HEK293 (cell line): ENCODE measurements at regions not wholly inside any gene's neighbourhood (a gene's known extent, or its start where the extent isn't known, plus 50 kb on each side); places are given as distances from the start of the nearest gene placed in this dataset.

Source experiments
- CTCF ChIA-PET: fragments of 350-600 bp; formaldehyde crosslinking; extraction: SDS; loops from one replicate; lab custom pipeline; 2021; ENCODE audit warnings: antibody characterized with exemption; lab: Yijun Ruan, JAX
- POLR2A ChIA-PET: fragments of 300-600 bp; formaldehyde crosslinking; extraction: SDS; loops from one replicate; lab custom pipeline; 2020; ENCODE audit warnings: antibody characterized with exemption, inconsistent platforms; lab: Yijun Ruan, JAX
- H3K27ac ChIP-seq: fragments of 200-500 bp; sonication (Bioruptor generic); 2 replicates; pipeline ENCODE4 v1.5.1; 2014; ENCODE audit warnings: low read depth, low read length, control low read depth, inconsistent platforms; ENCODE audit errors: extremely low read depth
- H3K36me3 ChIP-seq, 2 experiments: fragments of 200-500 bp in 1 of 2; sonication (Bioruptor generic) in 1 of 2; 1 replicate in 1 of 2; 2 replicates in 1 of 2; pipeline ENCODE4 v1.5.1; 2014 to 2017; ENCODE audit warnings: inconsistent platforms in 2 of 2, low read length in 2 of 2; ENCODE audit not compliant: control insufficient read depth in 2 of 2, insufficient read depth in 1 of 2
- H3K4me1 ChIP-seq: fragments of 200-500 bp; sonication (Bioruptor generic); 2 replicates; pipeline ENCODE4 v1.5.1; 2014; ENCODE audit warnings: mild to moderate bottlenecking, low read length, inconsistent platforms; ENCODE audit not compliant: control insufficient read depth, insufficient read depth
- H3K4me3 ChIP-seq: 2 replicates; pipeline ENCODE4 v1.5.1; 2011; ENCODE audit warnings: low read depth, mild to moderate bottlenecking, control low read depth, low read length, moderate library complexity
- H3K9me3 ChIP-seq: fragments of 200-500 bp; sonication (Bioruptor generic); 2 replicates; pipeline ENCODE4 v1.5.1; 2014; ENCODE audit warnings: low read depth, low read length, inconsistent platforms; ENCODE audit not compliant: control insufficient read depth, insufficient read depth
- BCL11A ChIP-seq: fragments of 450-650 bp; formaldehyde crosslinking; IDR thresholded peaks from 2 replicates; pipeline ENCODE4 v1.5.1; 2016; ENCODE audit warnings: low read depth, missing biosample characterization, missing genetic modification characterization
- GFI1B ChIP-seq: fragments of 450-650 bp; formaldehyde crosslinking; IDR thresholded peaks from 2 replicates; pipeline ENCODE4 v1.5.1; 2016; ENCODE audit warnings: missing biosample characterization, missing genetic modification characterization
- HOXC10 ChIP-seq: sonication (generic); formaldehyde crosslinking; IDR thresholded peaks from 2 replicates; pipeline ENCODE4 v1.8.1; 2023; ENCODE audit warnings: mild to moderate bottlenecking, missing genetic modification reagents
- MZF1 ChIP-seq: fragments of 450-650 bp; formaldehyde crosslinking; IDR thresholded peaks from 2 replicates; pipeline ENCODE4 v1.5.1; 2017; ENCODE audit warnings: missing biosample characterization, missing genetic modification characterization, borderline replicate concordance
- SALL2 ChIP-seq: fragments of 450-650 bp; formaldehyde crosslinking; IDR thresholded peaks from 2 replicates; pipeline ENCODE4 v1.5.0; 2017; ENCODE audit warnings: missing biosample characterization, mild to moderate bottlenecking, missing genetic modification characterization, borderline replicate concordance
- SCRT2 ChIP-seq: fragments of 450-650 bp; formaldehyde crosslinking; IDR thresholded peaks from 2 replicates; pipeline ENCODE4 v1.5.1; 2016; ENCODE audit warnings: missing biosample characterization, missing genetic modification characterization
- SP7 ChIP-seq: fragments of 450-650 bp; formaldehyde crosslinking; IDR thresholded peaks from 2 replicates; pipeline ENCODE4 v1.5.1; 2016; ENCODE audit warnings: missing biosample characterization, missing genetic modification characterization
- TCF7L2 ChIP-seq: IDR thresholded peaks from 2 replicates; pipeline ENCODE4 v1.6.1; 2011; ENCODE audit warnings: low read depth, mild to moderate bottlenecking, inconsistent platforms, low read length, moderate library complexity, borderline replicate concordance
- WT1 ChIP-seq: fragments of 450-650 bp; formaldehyde crosslinking; IDR thresholded peaks from 2 replicates; pipeline ENCODE4 v1.5.1; 2016; ENCODE audit warnings: missing biosample characterization, missing genetic modification characterization
- ZNF146 ChIP-seq: fragments of 450-650 bp; formaldehyde crosslinking; IDR thresholded peaks from 2 replicates; pipeline ENCODE4 v1.5.1; 2016; ENCODE audit warnings: missing biosample characterization, missing genetic modification characterization
- ZNF169 ChIP-seq: fragments of 450-650 bp; formaldehyde crosslinking; IDR thresholded peaks from 2 replicates; pipeline ENCODE4 v1.5.1; 2016; ENCODE audit warnings: missing biosample characterization, missing genetic modification characterization
- ZNF221 ChIP-seq: fragments of 450-650 bp; formaldehyde crosslinking; IDR thresholded peaks from 2 replicates; pipeline ENCODE4 v1.5.1; 2017; ENCODE audit warnings: missing biosample characterization, missing genetic modification characterization, borderline replicate concordance
- ZNF324 ChIP-seq: fragments of 450-650 bp; formaldehyde crosslinking; IDR thresholded peaks from 2 replicates; pipeline ENCODE4 v1.5.1; 2016; ENCODE audit warnings: missing biosample characterization, missing genetic modification characterization
- ZNF366 ChIP-seq: fragments of 450-650 bp; formaldehyde crosslinking; conservative IDR thresholded peaks from 2 replicates; pipeline ENCODE4 v1.5.1; 2016; ENCODE audit warnings: missing biosample characterization, missing genetic modification characterization
- ZNF37A ChIP-seq: fragments of 450-650 bp; IDR thresholded peaks from 2 replicates; pipeline ENCODE4 v1.5.1; 2018; ENCODE audit warnings: missing biosample characterization, missing genetic modification characterization
- ZNF426 ChIP-seq: fragments of 450-650 bp; formaldehyde crosslinking; IDR thresholded peaks from 2 replicates; pipeline ENCODE4 v1.5.1; 2017; ENCODE audit warnings: missing biosample characterization, missing genetic modification characterization, mild to moderate bottlenecking, inconsistent platforms, moderate library complexity
- ZNF610 ChIP-seq: fragments of 450-650 bp; formaldehyde crosslinking; IDR thresholded peaks from 2 replicates; pipeline ENCODE4 v1.5.1; 2016; ENCODE audit warnings: missing biosample characterization, missing genetic modification characterization, borderline replicate concordance
- ZNF621 ChIP-seq: fragments of 450-650 bp; formaldehyde crosslinking; IDR thresholded peaks from 2 replicates; pipeline ENCODE4 v1.5.1; 2017; ENCODE audit warnings: missing biosample characterization, missing genetic modification characterization
- ZNF670 ChIP-seq: fragments of 450-650 bp; formaldehyde crosslinking; IDR thresholded peaks from 2 replicates; pipeline ENCODE4 v1.5.1; 2016; ENCODE audit warnings: missing biosample characterization, missing genetic modification characterization, low read depth
- ZNF677 ChIP-seq: fragments of 450-650 bp; IDR thresholded peaks from 2 replicates; pipeline ENCODE4 v1.5.0; 2018; ENCODE audit warnings: missing biosample characterization, mild to moderate bottlenecking, missing genetic modification characterization, moderate library complexity
- ZNF707 ChIP-seq: fragments of 450-650 bp; formaldehyde crosslinking; IDR thresholded peaks from 2 replicates; pipeline ENCODE4 v1.5.1; 2016; ENCODE audit warnings: missing biosample characterization, missing genetic modification characterization
- TF ChIP-seq, protein P1 (sequence below): fragments of 450-650 bp; formaldehyde crosslinking; IDR thresholded peaks from 2 replicates; pipeline ENCODE4 v1.5.1; 2016; ENCODE audit warnings: missing biosample characterization, missing genetic modification characterization
- TF ChIP-seq, protein P2 (sequence below): fragments of 450-650 bp; formaldehyde crosslinking; IDR thresholded peaks from 2 replicates; pipeline ENCODE4 v1.5.1; 2016; ENCODE audit warnings: missing biosample characterization, missing genetic modification characterization, borderline replicate concordance
- TF ChIP-seq, protein P3 (sequence below): fragments of 450-650 bp; formaldehyde crosslinking; IDR thresholded peaks from 2 replicates; pipeline ENCODE4 v1.5.1; 2016; ENCODE audit warnings: missing biosample characterization, missing genetic modification characterization
- TF ChIP-seq, protein P4 (sequence below): IDR thresholded peaks from 2 replicates; pipeline ENCODE4 v1.6.1; 2011; ENCODE audit warnings: mild to moderate bottlenecking, low read depth, low read length, borderline replicate concordance
- TF ChIP-seq, protein P5 (sequence below): fragments of 450-650 bp; formaldehyde crosslinking; IDR thresholded peaks from 2 replicates; pipeline ENCODE4 v1.5.1; 2016; ENCODE audit warnings: missing biosample characterization, missing genetic modification characterization
- TF ChIP-seq, protein P6 (sequence below): fragments of 450-650 bp; formaldehyde crosslinking; IDR thresholded peaks from 2 replicates; pipeline ENCODE4 v1.5.1; 2016; ENCODE audit warnings: missing biosample characterization, missing genetic modification characterization, low read depth

DNA sequence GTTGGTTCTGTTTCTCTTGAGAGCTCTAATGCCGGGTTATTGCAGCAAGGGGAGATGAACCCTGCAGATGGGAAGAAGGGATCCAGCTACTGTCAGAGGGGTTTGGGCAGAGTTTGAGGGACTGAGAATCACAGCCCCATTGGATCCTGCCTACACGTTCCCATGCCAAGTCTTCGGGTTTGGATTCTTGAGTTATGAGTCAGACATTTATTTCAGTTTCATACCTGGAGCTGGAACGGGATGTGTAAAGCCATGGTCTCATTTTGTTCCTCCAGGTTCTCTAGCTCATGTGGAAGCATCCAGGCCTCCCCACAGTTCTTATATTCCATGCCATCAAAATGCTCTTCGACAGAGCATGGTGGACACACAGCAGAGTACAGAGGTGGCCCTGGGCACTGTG, 275.4 kb upstream of the IRX4 start:
- Histone ChIP-seq H3K4me1 (no peaks in the 10 kb centered on the region), H3K9me3 (no peaks in the 10 kb centered on the region), H3K4me3 (no peak overlapping the region), H3K36me3 (no peaks in the 10 kb centered on the region), H3K27ac (no peak overlapping the region)
- POLR2A ChIA-PET = no interaction called here
- TF ChIP-seq, protein P1, sequence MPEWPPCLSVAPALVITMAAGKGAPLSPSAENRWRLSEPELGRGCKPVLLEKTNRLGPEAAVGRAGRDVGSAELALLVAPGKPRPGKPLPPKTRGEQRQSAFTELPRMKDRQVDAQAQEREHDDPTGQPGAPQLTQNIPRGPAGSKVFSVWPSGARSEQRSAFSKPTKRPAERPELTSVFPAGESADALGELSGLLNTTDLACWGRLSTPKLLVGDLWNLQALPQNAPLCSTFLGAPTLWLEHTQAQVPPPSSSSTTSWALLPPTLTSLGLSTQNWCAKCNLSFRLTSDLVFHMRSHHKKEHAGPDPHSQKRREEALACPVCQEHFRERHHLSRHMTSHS (tag by site-specific recombination) = no peak
- TF ChIP-seq ZNF221 (tag by site-specific recombination) (no peak), TCF7L2 (no peak), SALL2 (tag by site-specific recombination) (no peak), ZNF610 (no peak), WT1 (tag by site-specific recombination) (no peak), ZNF621 (no peak)
- CTCF ChIA-PET = no interaction called here

DNA sequence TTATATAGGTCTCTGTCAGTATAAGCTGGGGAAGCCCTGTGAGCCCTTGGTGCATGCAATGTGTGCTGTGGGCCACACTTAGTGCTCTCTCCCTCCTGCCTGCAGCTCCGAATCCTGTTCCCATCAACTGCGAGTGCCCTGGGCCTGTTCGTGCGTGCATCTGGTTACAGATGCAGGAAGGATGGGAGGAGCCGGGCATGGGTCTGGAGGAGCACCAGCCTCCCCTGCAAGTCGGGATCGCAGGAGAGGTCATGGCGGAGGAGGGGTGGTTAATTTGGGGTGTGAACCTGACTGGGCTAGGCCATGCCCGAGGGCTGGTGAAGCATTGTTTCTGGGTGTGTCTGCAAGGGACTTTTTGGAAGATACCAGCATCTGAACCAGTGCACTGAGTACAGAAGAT, 274.6 kb upstream of the IRX4 start:
- Histone ChIP-seq H3K36me3 (no peaks in the 10 kb centered on the region), H3K4me3 (no peak overlapping the region), H3K9me3 (no peaks in the 10 kb centered on the region), H3K27ac (no peak overlapping the region), H3K4me1 (no peaks in the 10 kb centered on the region)
- ChIA-PET CTCF (no interaction called here), POLR2A (no interaction called here)
- no peak for TF ChIP-seq MZF1
- TF ChIP-seq HOXC10 (CRISPR knock-in tag) = no peak
- TF ChIP-seq, protein P2, sequence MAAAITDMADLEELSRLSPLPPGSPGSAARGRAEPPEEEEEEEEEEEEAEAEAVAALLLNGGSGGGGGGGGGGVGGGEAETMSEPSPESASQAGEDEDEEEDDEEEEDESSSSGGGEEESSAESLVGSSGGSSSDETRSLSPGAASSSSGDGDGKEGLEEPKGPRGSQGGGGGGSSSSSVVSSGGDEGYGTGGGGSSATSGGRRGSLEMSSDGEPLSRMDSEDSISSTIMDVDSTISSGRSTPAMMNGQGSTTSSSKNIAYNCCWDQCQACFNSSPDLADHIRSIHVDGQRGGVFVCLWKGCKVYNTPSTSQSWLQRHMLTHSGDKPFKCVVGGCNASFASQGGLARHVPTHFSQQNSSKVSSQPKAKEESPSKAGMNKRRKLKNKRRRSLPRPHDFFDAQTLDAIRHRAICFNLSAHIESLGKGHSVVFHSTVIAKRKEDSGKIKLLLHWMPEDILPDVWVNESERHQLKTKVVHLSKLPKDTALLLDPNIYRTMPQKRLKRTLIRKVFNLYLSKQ (tag by site-specific recombination) = no peak
- TF ChIP-seq ZNF707 = no peak
- TF ChIP-seq, protein P3, sequence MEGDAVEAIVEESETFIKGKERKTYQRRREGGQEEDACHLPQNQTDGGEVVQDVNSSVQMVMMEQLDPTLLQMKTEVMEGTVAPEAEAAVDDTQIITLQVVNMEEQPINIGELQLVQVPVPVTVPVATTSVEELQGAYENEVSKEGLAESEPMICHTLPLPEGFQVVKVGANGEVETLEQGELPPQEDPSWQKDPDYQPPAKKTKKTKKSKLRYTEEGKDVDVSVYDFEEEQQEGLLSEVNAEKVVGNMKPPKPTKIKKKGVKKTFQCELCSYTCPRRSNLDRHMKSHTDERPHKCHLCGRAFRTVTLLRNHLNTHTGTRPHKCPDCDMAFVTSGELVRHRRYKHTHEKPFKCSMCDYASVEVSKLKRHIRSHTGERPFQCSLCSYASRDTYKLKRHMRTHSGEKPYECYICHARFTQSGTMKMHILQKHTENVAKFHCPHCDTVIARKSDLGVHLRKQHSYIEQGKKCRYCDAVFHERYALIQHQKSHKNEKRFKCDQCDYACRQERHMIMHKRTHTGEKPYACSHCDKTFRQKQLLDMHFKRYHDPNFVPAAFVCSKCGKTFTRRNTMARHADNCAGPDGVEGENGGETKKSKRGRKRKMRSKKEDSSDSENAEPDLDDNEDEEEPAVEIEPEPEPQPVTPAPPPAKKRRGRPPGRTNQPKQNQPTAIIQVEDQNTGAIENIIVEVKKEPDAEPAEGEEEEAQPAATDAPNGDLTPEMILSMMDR (tag by site-specific recombination) = no peak
- no peak for TF ChIP-seq ZNF324 (tag by site-specific recombination)
- TF ChIP-seq ZNF169 (tag by site-specific recombination) = no peak
- no peak for TF ChIP-seq ZNF366
- TF ChIP-seq, protein P4, sequence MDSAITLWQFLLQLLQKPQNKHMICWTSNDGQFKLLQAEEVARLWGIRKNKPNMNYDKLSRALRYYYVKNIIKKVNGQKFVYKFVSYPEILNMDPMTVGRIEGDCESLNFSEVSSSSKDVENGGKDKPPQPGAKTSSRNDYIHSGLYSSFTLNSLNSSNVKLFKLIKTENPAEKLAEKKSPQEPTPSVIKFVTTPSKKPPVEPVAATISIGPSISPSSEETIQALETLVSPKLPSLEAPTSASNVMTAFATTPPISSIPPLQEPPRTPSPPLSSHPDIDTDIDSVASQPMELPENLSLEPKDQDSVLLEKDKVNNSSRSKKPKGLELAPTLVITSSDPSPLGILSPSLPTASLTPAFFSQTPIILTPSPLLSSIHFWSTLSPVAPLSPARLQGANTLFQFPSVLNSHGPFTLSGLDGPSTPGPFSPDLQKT = no peak
- TF ChIP-seq SP7 (tag by site-specific recombination) = no peak
- TF ChIP-seq GFI1B = no peak
- TF ChIP-seq BCL11A (tag by site-specific recombination) = no peak
- TF ChIP-seq, protein P5, sequence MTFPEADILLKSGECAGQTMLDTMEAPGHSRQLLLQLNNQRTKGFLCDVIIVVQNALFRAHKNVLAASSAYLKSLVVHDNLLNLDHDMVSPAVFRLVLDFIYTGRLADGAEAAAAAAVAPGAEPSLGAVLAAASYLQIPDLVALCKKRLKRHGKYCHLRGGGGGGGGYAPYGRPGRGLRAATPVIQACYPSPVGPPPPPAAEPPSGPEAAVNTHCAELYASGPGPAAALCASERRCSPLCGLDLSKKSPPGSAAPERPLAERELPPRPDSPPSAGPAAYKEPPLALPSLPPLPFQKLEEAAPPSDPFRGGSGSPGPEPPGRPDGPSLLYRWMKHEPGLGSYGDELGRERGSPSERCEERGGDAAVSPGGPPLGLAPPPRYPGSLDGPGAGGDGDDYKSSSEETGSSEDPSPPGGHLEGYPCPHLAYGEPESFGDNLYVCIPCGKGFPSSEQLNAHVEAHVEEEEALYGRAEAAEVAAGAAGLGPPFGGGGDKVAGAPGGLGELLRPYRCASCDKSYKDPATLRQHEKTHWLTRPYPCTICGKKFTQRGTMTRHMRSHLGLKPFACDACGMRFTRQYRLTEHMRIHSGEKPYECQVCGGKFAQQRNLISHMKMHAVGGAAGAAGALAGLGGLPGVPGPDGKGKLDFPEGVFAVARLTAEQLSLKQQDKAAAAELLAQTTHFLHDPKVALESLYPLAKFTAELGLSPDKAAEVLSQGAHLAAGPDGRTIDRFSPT (tag by site-specific recombination) = no peak
- TF ChIP-seq ZNF37A (tag by site-specific recombination) = no peak
- TF ChIP-seq ZNF670 (tag by site-specific recombination) = no peak
- TF ChIP-seq, protein P6, sequence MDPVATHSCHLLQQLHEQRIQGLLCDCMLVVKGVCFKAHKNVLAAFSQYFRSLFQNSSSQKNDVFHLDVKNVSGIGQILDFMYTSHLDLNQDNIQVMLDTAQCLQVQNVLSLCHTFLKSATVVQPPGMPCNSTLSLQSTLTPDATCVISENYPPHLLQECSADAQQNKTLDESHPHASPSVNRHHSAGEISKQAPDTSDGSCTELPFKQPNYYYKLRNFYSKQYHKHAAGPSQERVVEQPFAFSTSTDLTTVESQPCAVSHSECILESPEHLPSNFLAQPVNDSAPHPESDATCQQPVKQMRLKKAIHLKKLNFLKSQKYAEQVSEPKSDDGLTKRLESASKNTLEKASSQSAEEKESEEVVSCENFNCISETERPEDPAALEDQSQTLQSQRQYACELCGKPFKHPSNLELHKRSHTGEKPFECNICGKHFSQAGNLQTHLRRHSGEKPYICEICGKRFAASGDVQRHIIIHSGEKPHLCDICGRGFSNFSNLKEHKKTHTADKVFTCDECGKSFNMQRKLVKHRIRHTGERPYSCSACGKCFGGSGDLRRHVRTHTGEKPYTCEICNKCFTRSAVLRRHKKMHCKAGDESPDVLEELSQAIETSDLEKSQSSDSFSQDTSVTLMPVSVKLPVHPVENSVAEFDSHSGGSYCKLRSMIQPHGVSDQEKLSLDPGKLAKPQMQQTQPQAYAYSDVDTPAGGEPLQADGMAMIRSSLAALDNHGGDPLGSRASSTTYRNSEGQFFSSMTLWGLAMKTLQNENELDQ (tag by site-specific recombination) = no peak
- no peak for TF ChIP-seq SCRT2 (tag by site-specific recombination)
- TF ChIP-seq ZNF426 (tag by site-specific recombination) = no peak
- no peak for TF ChIP-seq ZNF677
- no peak for TF ChIP-seq ZNF146 (tag by site-specific recombination)
